Smooth muscle cell (in vitro differentiated cells): ENCODE measurements at regions not wholly inside any gene's neighbourhood (a gene's known extent, or its start where the extent isn't known, plus 50 kb on each side); places are given as distances from the start of the nearest gene placed in this dataset.

ENCODE experiments used
- DNase-seq: peaks from one replicate; lab custom pipeline; 2025; ENCODE audit not compliant: unreplicated experiment; lab: John Stamatoyannopoulos, UW
- H2AFZ ChIP-seq: fragments of 200-600 bp; sonication (generic); 2 replicates; pipeline ENCODE4 v1.6.0; 2016; ENCODE audit warnings: antibody characterized with exemption, low read depth, mild to moderate bottlenecking
- H3F3A ChIP-seq: fragments of 200-600 bp; sonication (generic); 2 replicates; pipeline ENCODE4 v1.6.0; 2017; ENCODE audit warnings: antibody characterized with exemption, low read depth
- H3K27ac ChIP-seq: fragments of 200-600 bp; sonication (generic); 2 replicates; pipeline ENCODE4 v1.5.1; 2016; ENCODE audit warnings: low read depth, mild to moderate bottlenecking
- H3K27me3 ChIP-seq: fragments of 200-600 bp; sonication (generic); 2 replicates; pipeline ENCODE4 v1.6.1; 2016; ENCODE audit warnings: low read depth, mild to moderate bottlenecking
- H3K36me3 ChIP-seq: fragments of 200-600 bp; sonication (generic); 2 replicates; pipeline ENCODE4 v1.5.1; 2016; ENCODE audit warnings: low read depth
- H3K4me1 ChIP-seq: fragments of 200-600 bp; sonication (generic); 2 replicates; pipeline ENCODE4 v1.5.1; 2016; ENCODE audit warnings: low read depth
- H3K4me2 ChIP-seq: fragments of 200-600 bp; sonication (generic); 2 replicates; pipeline ENCODE4 v1.6.0; 2016; ENCODE audit warnings: mild to moderate bottlenecking
- H3K4me3 ChIP-seq: fragments of 200-600 bp; sonication (generic); 2 replicates; pipeline ENCODE4 v1.5.1; 2016; ENCODE audit warnings: mild to moderate bottlenecking
- H3K79me2 ChIP-seq: fragments of 200-600 bp; sonication (generic); 2 replicates; pipeline ENCODE4 v1.6.0; 2016; ENCODE audit warnings: low read depth, mild to moderate bottlenecking
- H3K9ac ChIP-seq: fragments of 200-600 bp; sonication (generic); 2 replicates; pipeline ENCODE4 v1.6.0; 2016; ENCODE audit warnings: low read depth
- H3K9me3 ChIP-seq: fragments of 200-600 bp; sonication (generic); replicated peaks from 2 replicates; pipeline ENCODE4 v1.5.1; 2016; ENCODE audit warnings: low read depth
- H4K20me1 ChIP-seq: fragments of 200-600 bp; sonication (generic); 2 replicates; pipeline ENCODE4 v1.6.0; 2016; ENCODE audit warnings: low read depth
- CTCF ChIP-seq: fragments of 200-600 bp; sonication (generic); IDR thresholded peaks from 2 replicates; pipeline ENCODE4 v1.5.1; 2017; ENCODE audit warnings: borderline replicate concordance, mild to moderate bottlenecking, antibody characterized with exemption; ENCODE audit not compliant: insufficient read depth, poor library complexity, severe bottlenecking
- WGBS: methylation state at CpG from one replicate; pipeline ENCODE4 v1.1.7; 2016; ENCODE audit warnings: low lambda C conversion rate; 5-methylcytosine and 5-hydroxymethylcytosine counted together

GRCh38 chr5:3317051-3317795, 278.4 kb upstream of the IRX1 start:
- TF ChIP-seq CTCF = no peak
- Histone ChIP-seq H3K4me3 (no peak overlapping the region), H3K9ac (no peak overlapping the region), H3F3A (no peaks in the 10 kb centered on the region), H3K36me3 (no peaks in the 10 kb centered on the region), H3K4me1 (no peaks in the 10 kb centered on the region), H3K4me2 (no peak overlapping the region), H3K79me2 (no peaks in the 10 kb centered on the region), H2AFZ (no peak overlapping the region), H3K9me3 (no peaks in the 10 kb centered on the region), H3K27ac (no peak overlapping the region), H3K27me3 (no peaks in the 10 kb centered on the region), H4K20me1 (no peaks in the 10 kb centered on the region)
- no peak for DNase-seq
- WGBS = 85% methylated on average over 10 of the region's 10 CpGs

GRCh38 chr5:3313569-3313968, 282.1 kb upstream of the IRX1 start:
- no peak for DNase-seq
- Histone ChIP-seq H3K9me3 (no peaks in the 10 kb centered on the region), H3K4me3 (no peak overlapping the region), H3K79me2 (no peaks in the 10 kb centered on the region), H3K9ac (no peak overlapping the region), H3K4me1 (no peaks in the 10 kb centered on the region), H2AFZ (no peak overlapping the region), H3K27me3 (no peaks in the 10 kb centered on the region), H4K20me1 (no peaks in the 10 kb centered on the region), H3K27ac (no peak overlapping the region), H3K36me3 (no peaks in the 10 kb centered on the region), H3F3A (no peaks in the 10 kb centered on the region), H3K4me2 (no peak overlapping the region)
- WGBS = 80% methylated on average over 4 of the region's 4 CpGs
- no peak for TF ChIP-seq CTCF

GRCh38 chr5:3312299-3312698, 283.3 kb upstream of the IRX1 start:
- H3K4me2 ChIP-seq = no peak overlapping the region
- H3K4me1 ChIP-seq = no peaks in the 10 kb centered on the region
- H3K36me3 ChIP-seq = no peaks in the 10 kb centered on the region
- no peaks in the 10 kb centered on the region for H3F3A ChIP-seq
- no peaks in the 10 kb centered on the region for H3K27me3 ChIP-seq
- no peak overlapping the region for H2AFZ ChIP-seq
- no peak overlapping the region for H3K9ac ChIP-seq
- no peak overlapping the region for H3K27ac ChIP-seq
- H3K4me3 ChIP-seq = no peak overlapping the region
- H4K20me1 ChIP-seq = no peaks in the 10 kb centered on the region
- no peak for DNase-seq
- no peaks in the 10 kb centered on the region for H3K9me3 ChIP-seq
- 75% methylated on average over 6 of the region's 6 CpGs for WGBS
- H3K79me2 ChIP-seq = no peaks in the 10 kb centered on the region
- TF ChIP-seq CTCF = no peak

GRCh38 chr5:3311433-3311832, 284.2 kb upstream of the IRX1 start:
- TF ChIP-seq CTCF = no peak
- no peak overlapping the region for H3K4me2 ChIP-seq
- H3K27me3 ChIP-seq = no peaks in the 10 kb centered on the region
- H3K9me3 ChIP-seq = no peaks in the 10 kb centered on the region
- no peak overlapping the region for H2AFZ ChIP-seq
- H3K36me3 ChIP-seq = no peaks in the 10 kb centered on the region
- no peak overlapping the region for H3K9ac ChIP-seq
- H3K27ac ChIP-seq = no peak overlapping the region
- H3K4me1 ChIP-seq = no peaks in the 10 kb centered on the region
- no peaks in the 10 kb centered on the region for H3F3A ChIP-seq
- H3K4me3 ChIP-seq = no peak overlapping the region
- WGBS = 89% methylated on average over 8 of the region's 8 CpGs
- DNase-seq = no peak
- no peaks in the 10 kb centered on the region for H4K20me1 ChIP-seq
- H3K79me2 ChIP-seq = no peaks in the 10 kb centered on the region
